IPS DF 6.9 (cell line): ENCODE measurements at regions not wholly inside any gene's neighbourhood (a gene's known extent, or its start where the extent isn't known, plus 50 kb on each side); places are given as distances from the start of the nearest gene placed in this dataset.

ENCODE experiments used
- DNase-seq: peaks from one replicate; pipeline ENCODE4 v3.0.0-alpha.2; 2013; ENCODE audit warnings: low read depth, low spot score
- H3K27ac ChIP-seq: one replicate; pipeline ENCODE4 v1.5.1; 2013; ENCODE audit warnings: low read length, control low read depth
- H3K27me3 ChIP-seq: 2 replicates; pipeline ENCODE4 v1.6.1; 2013; ENCODE audit warnings: mild to moderate bottlenecking, low read length; ENCODE audit not compliant: control insufficient read depth, insufficient read depth
- H3K36me3 ChIP-seq: 2 replicates; pipeline ENCODE4 v1.6.1; 2013; ENCODE audit warnings: low read length; ENCODE audit not compliant: control insufficient read depth, insufficient read depth
- H3K4me1 ChIP-seq: 2 replicates; pipeline ENCODE4 v1.6.1; 2013; ENCODE audit warnings: low read length; ENCODE audit not compliant: control insufficient read depth, insufficient read depth
- H3K4me3 ChIP-seq: 2 replicates; pipeline ENCODE4 v1.5.1; 2013; ENCODE audit warnings: mild to moderate bottlenecking, low read length
- H3K9me3 ChIP-seq: 2 replicates; pipeline ENCODE4 v1.6.1; 2013; ENCODE audit warnings: low read length, inconsistent platforms; ENCODE audit not compliant: control insufficient read depth, insufficient read depth
- WGBS: extraction: QIAGEN DNeasy Blood & Tissue Kit; methylation state at CpG from one replicate; pipeline ENCODE4 v1.1.7; 2013; ENCODE audit warnings: mixed read lengths, missing lambda C conversion rate; ENCODE audit not compliant: insufficient read length, insufficient coverage; 5-methylcytosine and 5-hydroxymethylcytosine counted together

- no peaks in the 10 kb centered on the region for H3K9me3 ChIP-seq
- H3K27me3 ChIP-seq = no peaks in the 10 kb centered on the region
- no CpG with 5 or more reads among the region's 5 CpGs for WGBS
- no peaks in the 10 kb centered on the region for H3K36me3 ChIP-seq
- no peak for DNase-seq
- no peak overlapping the region for H3K27ac ChIP-seq
- no peaks in the 10 kb centered on the region for H3K4me1 ChIP-seq
- no peak overlapping the region for H3K4me3 ChIP-seq
These were observed 126.9 kb downstream of the IPMK start for GRCh38 chr10:58140691-58141347.

- Histone ChIP-seq H3K27me3 (no peaks in the 10 kb centered on the region), H3K9me3 (no peaks in the 10 kb centered on the region), H3K36me3 (no peaks in the 10 kb centered on the region), H3K4me1 (no peaks in the 10 kb centered on the region), H3K4me3 (no peak overlapping the region), H3K27ac (no peak overlapping the region)
- DNase-seq = no peak
- whole genome bisulfite sequencing = no CpG with 5 or more reads among the region's 2 CpGs
These were observed 127.6 kb downstream of the IPMK start for GRCh38 chr10:58140054-58140453.

GRCh38 chr10:58137813-58138212 is 129.9 kb downstream of the IPMK start:
- no peaks in the 10 kb centered on the region for H3K27me3 ChIP-seq
- WGBS = no CpG with 5 or more reads among the region's 5 CpGs
- 0 out of 2 replicates have a peak, but pooled peaks cover 1% of the 10 kb centered on the region for H3K4me1 ChIP-seq
- no peak overlapping the region for H3K4me3 ChIP-seq
- no peak for DNase-seq
- H3K36me3 ChIP-seq = no peaks in the 10 kb centered on the region
- H3K9me3 ChIP-seq = no peaks in the 10 kb centered on the region
- H3K27ac ChIP-seq = no peak overlapping the region

- no peak for DNase-seq
- H3K36me3 ChIP-seq = no peaks in the 10 kb centered on the region
- no peaks in the 10 kb centered on the region for H3K4me1 ChIP-seq
- WGBS = no CpG with 5 or more reads among the region's 9 CpGs
- no peak overlapping the region for H3K4me3 ChIP-seq
- no peak overlapping the region for H3K27ac ChIP-seq
- no peaks in the 10 kb centered on the region for H3K27me3 ChIP-seq
- no peaks in the 10 kb centered on the region for H3K9me3 ChIP-seq
These were observed 152.3 kb downstream of the IPMK start for GRCh38 chr10:58115218-58116050.

GRCh38 chr10:58109731-58110130 is 158.0 kb downstream of the IPMK start:
- no peaks in the 10 kb centered on the region for H3K4me1 ChIP-seq
- no peaks in the 10 kb centered on the region for H3K9me3 ChIP-seq
- no peak overlapping the region for H3K4me3 ChIP-seq
- H3K36me3 ChIP-seq = no peaks in the 10 kb centered on the region; the same call in 1 of the 2 replicates
- WGBS = no CpG with 5 or more reads among the region's 3 CpGs
- H3K27me3 ChIP-seq = no peaks in the 10 kb centered on the region
- DNase-seq = no peak
- H3K27ac ChIP-seq = no peak overlapping the region

- H3K4me1 ChIP-seq = no peaks in the 10 kb centered on the region
- H3K27ac ChIP-seq = no peak overlapping the region
- H3K4me3 ChIP-seq = no peak overlapping the region
- no CpG with 5 or more reads among the region's 2 CpGs for WGBS
- no peaks in the 10 kb centered on the region; the same call in 1 of the 2 replicates for H3K36me3 ChIP-seq
- DNase-seq = no peak
- H3K27me3 ChIP-seq = no peaks in the 10 kb centered on the region
- no peaks in the 10 kb centered on the region for H3K9me3 ChIP-seq
These were observed 160.2 kb downstream of the IPMK start for GRCh38 chr10:58107506-58107905.

GRCh38 chr10:58106211-58107035 is 161.3 kb downstream of the IPMK start:
- H3K9me3 ChIP-seq = no peaks in the 10 kb centered on the region
- no peaks in the 10 kb centered on the region for H3K4me1 ChIP-seq
- no CpG with 5 or more reads among the region's 40 CpGs for WGBS

GRCh38 chr10:58104351-58104751 is 163.3 kb downstream of the IPMK start:
- no peak for DNase-seq
- H3K36me3 ChIP-seq = no peaks in the 10 kb centered on the region; the same call in 1 of the 2 replicates
- no peaks in the 10 kb centered on the region for H3K9me3 ChIP-seq
- H3K4me3 ChIP-seq = no peak overlapping the region
- H3K27ac ChIP-seq = no peak overlapping the region
- no peaks in the 10 kb centered on the region for H3K27me3 ChIP-seq
- H3K4me1 ChIP-seq = no peaks in the 10 kb centered on the region

More at GRCh38 chr10:58106211-58107035, 161.3 kb downstream of the IPMK start:
- no peak overlapping the region for H3K27ac ChIP-seq
- H3K36me3 ChIP-seq = no peaks in the 10 kb centered on the region; the same call in 1 of the 2 replicates
- DNase-seq = no peak
- H3K27me3 ChIP-seq = no peaks in the 10 kb centered on the region
- no peak overlapping the region for H3K4me3 ChIP-seq

GRCh38 chr10:58102897-58103296 is 164.8 kb downstream of the IPMK start:
- Histone ChIP-seq H3K4me1 (no peaks in the 10 kb centered on the region), H3K27me3 (no peaks in the 10 kb centered on the region), H3K27ac (no peak overlapping the region), H3K9me3 (no peaks in the 10 kb centered on the region), H3K4me3 (no peak overlapping the region), H3K36me3 (no peaks in the 10 kb centered on the region; the same call in 1 of the 2 replicates)
- WGBS = no CpG with 5 or more reads among the region's 7 CpGs
- no peak for DNase-seq

- no peaks in the 10 kb centered on the region for H3K27me3 ChIP-seq
- H3K9me3 ChIP-seq = no peaks in the 10 kb centered on the region
- H3K27ac ChIP-seq = no peak overlapping the region
- no peaks in the 10 kb centered on the region; the same call in 1 of the 2 replicates for H3K36me3 ChIP-seq
- H3K4me3 ChIP-seq = no peak overlapping the region
- DNase-seq = no peak
- WGBS = no CpG with 5 or more reads among the region's 1 CpG
- no peaks in the 10 kb centered on the region for H3K4me1 ChIP-seq
These were observed 166.0 kb downstream of the IPMK start for GRCh38 chr10:58101682-58102081.
